Neural progenitor cell (in vitro differentiated cells): ENCODE measurements at regions not wholly inside any gene's neighbourhood (a gene's known extent, or its start where the extent isn't known, plus 50 kb on each side); places are given as distances from the start of the nearest gene placed in this dataset.

Source experiments
- DNase-seq: peaks from one replicate; pipeline ENCODE4 v3.0.0-alpha.2; 2016; ENCODE audit warnings: low spot score
- H2AFZ ChIP-seq: fragments of 200-600 bp; sonication (generic); replicated peaks from 2 replicates; pipeline ENCODE4 v1.6.1; 2016; ENCODE audit warnings: antibody characterized with exemption
- H3F3A ChIP-seq: fragments of 200-600 bp; sonication (generic); 2 replicates; pipeline ENCODE4 v1.6.1; 2016; ENCODE audit warnings: antibody characterized with exemption, low read depth
- H3K27ac ChIP-seq: fragments of 200-600 bp; sonication (generic); 2 replicates; pipeline ENCODE4 v1.5.1; 2016; ENCODE audit warnings: mild to moderate bottlenecking
- H3K27me3 ChIP-seq: fragments of 200-600 bp; sonication (generic); 2 replicates; pipeline ENCODE4 v1.6.1; 2016; ENCODE audit warnings: mild to moderate bottlenecking, moderate library complexity
- H3K36me3 ChIP-seq: fragments of 200-600 bp; sonication (generic); 2 replicates; pipeline ENCODE4 v1.5.1; 2016
- H3K4me1 ChIP-seq: fragments of 200-600 bp; sonication (generic); 2 replicates; pipeline ENCODE4 v1.6.1; 2016; ENCODE audit warnings: mixed run types
- H3K4me2 ChIP-seq: fragments of 200-600 bp; sonication (generic); 2 replicates; pipeline ENCODE4 v1.6.1; 2016
- H3K4me3 ChIP-seq: fragments of 200-600 bp; sonication (generic); 2 replicates; pipeline ENCODE4 v1.5.1; 2016
- H3K79me2 ChIP-seq: fragments of 200-600 bp; sonication (generic); 2 replicates; pipeline ENCODE4 v1.6.1; 2016; ENCODE audit warnings: low read depth
- H3K9ac ChIP-seq: fragments of 200-600 bp; sonication (generic); 2 replicates; pipeline ENCODE4 v1.6.1; 2016
- H3K9me3 ChIP-seq: fragments of 200-600 bp; sonication (generic); 2 replicates; pipeline ENCODE4 v1.5.1; 2016; ENCODE audit warnings: low read depth
- H4K20me1 ChIP-seq: fragments of 200-600 bp; sonication (generic); 2 replicates; pipeline ENCODE4 v1.6.1; 2016; ENCODE audit warnings: low read depth
- H3K27ac Mint-ChIP-seq: 3 replicates; pipeline ENCODE4 v1.8.0; 2021; ENCODE audit warnings: mixed read lengths
- H3K27me3 Mint-ChIP-seq: 2 replicates; pipeline ENCODE4 v1.8.0; 2022; ENCODE audit warnings: low read depth, mild to moderate bottlenecking, inconsistent platforms, moderate library complexity, mixed read lengths; ENCODE audit not compliant: insufficient read depth
- H3K36me3 Mint-ChIP-seq: 3 replicates; pipeline ENCODE4 v1.8.0; 2021; ENCODE audit warnings: mixed read lengths
- H3K4me1 Mint-ChIP-seq: 3 replicates; pipeline ENCODE4 v1.8.0; 2021; ENCODE audit warnings: mixed read lengths
- H3K4me3 Mint-ChIP-seq: 3 replicates; pipeline ENCODE4 v1.8.0; 2021; ENCODE audit warnings: mild to moderate bottlenecking, moderate library complexity, mixed read lengths
- H3K9me3 Mint-ChIP-seq: 3 replicates; pipeline ENCODE4 v1.8.0; 2020; ENCODE audit warnings: mixed read lengths
- CTCF ChIP-seq: fragments of 200-600 bp; sonication (generic); IDR thresholded peaks from 2 replicates; pipeline ENCODE4 v1.5.1; 2017; ENCODE audit warnings: antibody characterized with exemption, mild to moderate bottlenecking
- EZH2 ChIP-seq: fragments of 200-600 bp; sonication (generic); IDR thresholded peaks from 2 replicates; pipeline ENCODE4 v1.6.1; 2017; ENCODE audit warnings: antibody characterized with exemption, mild to moderate bottlenecking, moderate library complexity
- EZH2phosphoT487 ChIP-seq: fragments of 200-600 bp; sonication (generic); IDR thresholded peaks from 2 replicates; pipeline ENCODE4 v1.6.1; 2017; ENCODE audit warnings: antibody characterized with exemption

GRCh38 chr4:91827914-91828313 is 475.9 kb upstream of the GRID2 start:
- Mint-ChIP-seq H3K27ac (no peak overlapping the region), H3K4me1 (no peaks in the 10 kb centered on the region), H3K36me3 (no peaks in the 10 kb centered on the region), H3K27me3 (peaks cover 2% of the 10 kb centered on the region), H3K4me3 (no peak overlapping the region), H3K9me3 (peaks cover 21% of the 10 kb centered on the region)
- no peak overlapping the region for H3K27ac ChIP-seq
- no peaks in the 10 kb centered on the region for H3F3A ChIP-seq
- H3K9me3 ChIP-seq, result no peaks in the 10 kb centered on the region
- H3K4me1 ChIP-seq, result no peaks in the 10 kb centered on the region
- DNase-seq, result no peak
- no peak overlapping the region for H3K9ac ChIP-seq
- no peaks in the 10 kb centered on the region for H4K20me1 ChIP-seq
- H3K79me2 ChIP-seq, result no peaks in the 10 kb centered on the region
- no peak overlapping the region for H2AFZ ChIP-seq
- H3K4me2 ChIP-seq, result no peak overlapping the region
- no peaks in the 10 kb centered on the region for H3K27me3 ChIP-seq
- TF ChIP-seq EZH2phosphoT487 (no peak), EZH2 (no peak), CTCF (no peak)
- no peaks in the 10 kb centered on the region for H3K36me3 ChIP-seq
- H3K4me3 ChIP-seq, result no peak overlapping the region

GRCh38 chr4:91829531-91829930 is 474.2 kb upstream of the GRID2 start:
- Histone ChIP-seq H3F3A (no peaks in the 10 kb centered on the region), H3K27me3 (no peaks in the 10 kb centered on the region), H3K4me1 (no peaks in the 10 kb centered on the region), H3K9me3 (no peaks in the 10 kb centered on the region), H3K4me3 (no peak overlapping the region), H4K20me1 (no peaks in the 10 kb centered on the region), H3K79me2 (no peaks in the 10 kb centered on the region), H3K27ac (no peak overlapping the region), H2AFZ (no peak overlapping the region), H3K36me3 (no peaks in the 10 kb centered on the region), H3K9ac (no peak overlapping the region), H3K4me2 (no peak overlapping the region)
- no peaks in the 10 kb centered on the region for H3K36me3 Mint-ChIP-seq
- no peak overlapping the region for H3K4me3 Mint-ChIP-seq
- H3K9me3 Mint-ChIP-seq, result peaks cover 29% of the 10 kb centered on the region
- peaks cover 2% of the 10 kb centered on the region for H3K27me3 Mint-ChIP-seq
- no peaks in the 10 kb centered on the region for H3K4me1 Mint-ChIP-seq
- no peak overlapping the region for H3K27ac Mint-ChIP-seq
- no peak for DNase-seq
- TF ChIP-seq CTCF (no peak), EZH2 (no peak), EZH2phosphoT487 (no peak)

GRCh38 chr4:91830681-91831395 is 472.9 kb upstream of the GRID2 start:
- Histone ChIP-seq H3K4me2 (no peak overlapping the region), H3K4me1 (no peaks in the 10 kb centered on the region), H3K9ac (no peak overlapping the region), H3K27me3 (no peaks in the 10 kb centered on the region), H3K27ac (no peak overlapping the region), H4K20me1 (no peaks in the 10 kb centered on the region), H2AFZ (peak overlapping the region; percentile 50), H3K4me3 (no peak overlapping the region), H3K36me3 (no peaks in the 10 kb centered on the region), H3K9me3 (no peaks in the 10 kb centered on the region), H3K79me2 (no peaks in the 10 kb centered on the region), H3F3A (no peaks in the 10 kb centered on the region)
- Mint-ChIP-seq H3K4me1 (no peaks in the 10 kb centered on the region), H3K4me3 (no peak overlapping the region), H3K9me3 (peaks cover 24% of the 10 kb centered on the region), H3K27me3 (peaks cover 2% of the 10 kb centered on the region), H3K36me3 (no peaks in the 10 kb centered on the region), H3K27ac (no peak overlapping the region)
- TF ChIP-seq EZH2 (no peak), EZH2phosphoT487 (no peak), CTCF (no peak)
- no peak for DNase-seq
